H1 (cell line): ENCODE measurements at regions not wholly inside any gene's neighbourhood (a gene's known extent, or its start where the extent isn't known, plus 50 kb on each side); places are given as distances from the start of the nearest gene placed in this dataset.
A peak's percentile ranks its signal among the peaks of the same experiment; 100 is the strongest.

Experiments
- CTCF ChIA-PET: fragments of 300-600 bp; sonication (Branson Sonifier 250); formaldehyde crosslinking; loops from one replicate; lab custom pipeline; 2021; ENCODE audit not compliant: partially characterized antibody; lab: Charles Lee
- POLR2A ChIA-PET: fragments of 300-600 bp; sonication (Branson Sonifier 250); formaldehyde crosslinking; loops from one replicate; lab custom pipeline; 2021; ENCODE audit warnings: inconsistent platforms; ENCODE audit not compliant: partially characterized antibody; lab: Charles Lee
- DNase-seq, 2 experiments: peaks; one replicate each; pipeline versions ENCODE4 v3.0.0 to v3.0.0-alpha.2; 2010 to 2022; ENCODE audit warnings: low spot score in 2 of 2, low read depth in 1 of 2, mixed read lengths in 1 of 2
- FAIRE-seq: peaks from 2 replicates; lab custom pipeline; 2011; peaks lifted over from hg19 to GRCh38; lab: Jason Lieb, UNC
- H2AFZ ChIP-seq: 2 replicates; pipeline ENCODE4 v1.8.1; 2012; ENCODE audit warnings: low read length, inconsistent platforms
- H2AK5ac ChIP-seq: 2 replicates; pipeline ENCODE4 v1.6.1; 2013; ENCODE audit warnings: low read depth, low read length
- H2BK120ac ChIP-seq: replicated peaks from 2 replicates; pipeline ENCODE3; 2013; ENCODE audit warnings: low read depth, low read length, inconsistent platforms
- H2BK12ac ChIP-seq: 2 replicates; pipeline ENCODE4 v1.6.1; 2013; ENCODE audit warnings: low read depth, low read length
- H2BK15ac ChIP-seq: 2 replicates; pipeline ENCODE4 v1.6.1; 2013; ENCODE audit warnings: low read length
- H2BK20ac ChIP-seq: 2 replicates; pipeline ENCODE4 v1.6.1; 2013; ENCODE audit warnings: low read length
- H2BK5ac ChIP-seq: 2 replicates; pipeline ENCODE4 v1.6.1; 2013; ENCODE audit warnings: low read depth, low read length
- H3K14ac ChIP-seq: 2 replicates; pipeline ENCODE4 v1.6.1; 2013; ENCODE audit warnings: inconsistent platforms; ENCODE audit not compliant: insufficient read length
- H3K18ac ChIP-seq: 2 replicates; pipeline ENCODE4 v1.6.1; 2013; ENCODE audit warnings: low read length; ENCODE audit errors: extremely low read depth
- H3K23ac ChIP-seq: 2 replicates; pipeline ENCODE4 v1.6.1; 2013; ENCODE audit warnings: inconsistent platforms; ENCODE audit not compliant: insufficient read length
- H3K23me2 ChIP-seq: 2 replicates; pipeline ENCODE4 v1.6.1; 2013; ENCODE audit warnings: low read depth, low read length
- H3K27ac ChIP-seq: 2 replicates; pipeline ENCODE4 v1.6.1; 2011; ENCODE audit warnings: low read depth, low read length, inconsistent platforms
- H3K27me3 ChIP-seq, 4 experiments: replicated peaks in 1 of 4; 1 replicate in 1 of 4; 2 replicates in 3 of 4; pipeline versions ENCODE4 v1.6.1 to v1.8.1; 2011 to 2013; ENCODE audit warnings: low read length in 3 of 4, mild to moderate bottlenecking in 3 of 4, inconsistent platforms in 2 of 4, mixed read lengths in 2 of 4, moderate library complexity in 1 of 4; ENCODE audit not compliant: control insufficient read depth in 3 of 4, insufficient read depth in 3 of 4; ENCODE audit errors: extremely low read depth in 1 of 4
- H3K36me3 ChIP-seq, 4 experiments: 2 replicates each; pipeline versions ENCODE4 v1.6.1 to v1.8.1; 2011 to 2013; ENCODE audit warnings: mild to moderate bottlenecking in 4 of 4, low read length in 3 of 4, moderate library complexity in 2 of 4, control low read depth in 1 of 4, inconsistent platforms in 1 of 4; ENCODE audit not compliant: insufficient read depth in 4 of 4, control insufficient read depth in 2 of 4
- H3K4ac ChIP-seq: replicated peaks from 2 replicates; pipeline ENCODE3; 2013; ENCODE audit warnings: low read length, low read depth, mixed read lengths, inconsistent platforms; ENCODE audit not compliant: insufficient read length
- H3K4me1 ChIP-seq, 4 experiments: replicated peaks in 1 of 4; 1 replicate in 1 of 4; 2 replicates in 3 of 4; pipeline versions ENCODE4 v1.6.1 to v1.8.1; 2011 to 2013; ENCODE audit warnings: low read length in 3 of 4, inconsistent platforms in 2 of 4, mixed read lengths in 1 of 4; ENCODE audit not compliant: insufficient read depth in 4 of 4, control insufficient read depth in 3 of 4
- H3K4me2 ChIP-seq, 2 experiments: 2 replicates each; pipeline versions ENCODE4 v1.6.1 to v1.8.1; 2011 to 2013; ENCODE audit warnings: low read depth in 2 of 2, low read length in 2 of 2, control low read depth in 1 of 2, inconsistent platforms in 1 of 2, mild to moderate bottlenecking in 1 of 2; ENCODE audit not compliant: insufficient read depth in 1 of 2
- H3K4me3 ChIP-seq, 4 experiments: fragments of 200-600, 300-600 bp in 1 of 4; sonication (generic), shearing (Covaris generic), sonication (Bioruptor Twin) in 1 of 4; 2 replicates each; pipeline versions ENCODE4 v1.5.1 to v1.8.1; 2011 to 2016; ENCODE audit warnings: low read length in 4 of 4, low read depth in 3 of 4, control low read depth in 2 of 4, inconsistent platforms in 2 of 4, mild to moderate bottlenecking in 2 of 4, mixed read lengths in 1 of 4, moderate library complexity in 1 of 4; ENCODE audit not compliant: insufficient read depth in 2 of 4; ENCODE audit errors: extremely low read depth in 1 of 4
- H3K56ac ChIP-seq: replicated peaks from 2 replicates; pipeline ENCODE3; 2013; ENCODE audit warnings: low read depth, mild to moderate bottlenecking, mixed read lengths, low read length, inconsistent platforms; ENCODE audit not compliant: insufficient read length
- H3K79me1 ChIP-seq: 2 replicates; pipeline ENCODE4 v1.6.1; 2013; ENCODE audit warnings: low read depth, low read length, control low read depth
- H3K79me2 ChIP-seq, 2 experiments: 2 replicates each; pipeline versions ENCODE4 v1.6.1 to v1.8.1; 2012 to 2013; ENCODE audit warnings: low read length in 2 of 2, mild to moderate bottlenecking in 2 of 2, inconsistent platforms in 1 of 2; ENCODE audit not compliant: insufficient read depth in 2 of 2, control insufficient read depth in 1 of 2
- H3K9ac ChIP-seq, 4 experiments: replicated peaks in 1 of 4; 1 replicate in 1 of 4; 2 replicates in 3 of 4; pipeline versions ENCODE4 v1.6.1 to v1.8.1; 2011 to 2013; ENCODE audit warnings: low read depth in 3 of 4, low read length in 3 of 4, control low read depth in 2 of 4, mild to moderate bottlenecking in 2 of 4, moderate library complexity in 2 of 4, inconsistent platforms in 1 of 4; ENCODE audit errors: extremely low read depth in 1 of 4
- H3K9me3 ChIP-seq, 2 experiments: 2 replicates each; pipeline versions ENCODE4 v1.6.1 to v1.8.1; 2012 to 2013; ENCODE audit warnings: mild to moderate bottlenecking in 2 of 2, moderate library complexity in 2 of 2, control low read depth in 1 of 2, inconsistent platforms in 1 of 2, low read depth in 1 of 2, low read length in 1 of 2, mixed read lengths in 1 of 2; ENCODE audit not compliant: insufficient read depth in 2 of 2
- H4K20me1 ChIP-seq, 2 experiments: replicated peaks in 1 of 2; 2 replicates each; pipeline versions ENCODE3 to v1.8.1; 2011 to 2013; ENCODE audit warnings: inconsistent platforms in 2 of 2, low read length in 2 of 2, mild to moderate bottlenecking in 1 of 2; ENCODE audit not compliant: insufficient read depth in 2 of 2, control insufficient read depth in 1 of 2
- H4K5ac ChIP-seq: 2 replicates; pipeline ENCODE4 v1.6.1; 2013; ENCODE audit warnings: low read length, low read depth, mixed read lengths, inconsistent platforms; ENCODE audit not compliant: insufficient read length
- H4K8ac ChIP-seq: 2 replicates; pipeline ENCODE4 v1.8.0; 2013; ENCODE audit warnings: mild to moderate bottlenecking, moderate library complexity, low read length, inconsistent platforms; ENCODE audit not compliant: insufficient read depth; ENCODE audit errors: extremely low read depth
- H4K91ac ChIP-seq: replicated peaks from 2 replicates; pipeline ENCODE3; 2013; ENCODE audit warnings: low read length, mixed read lengths, inconsistent platforms; ENCODE audit not compliant: insufficient read length
- JUND ChIP-seq: IDR thresholded peaks from 2 replicates; pipeline ENCODE4 v1.6.1; 2011; ENCODE audit warnings: mild to moderate bottlenecking, improper control_type of control experiment, low read length
- TAF1 ChIP-seq: IDR thresholded peaks from 2 replicates; pipeline ENCODE4 v1.6.1; 2011; ENCODE audit warnings: mild to moderate bottlenecking, low read depth, low read length
- TCF12 ChIP-seq: IDR thresholded peaks from 2 replicates; pipeline ENCODE4 v1.6.1; 2011; ENCODE audit warnings: low read depth, mild to moderate bottlenecking, low read length
- WGBS, 2 experiments: shearing (Covaris generic) in 1 of 2; methylation state at CpG; one replicate each; pipeline versions ENCODE4 v1.1.6 to v1.1.7; 2013 to 2015; ENCODE audit warnings: low lambda C conversion rate in 2 of 2, mixed read lengths in 2 of 2, inconsistent platforms in 1 of 2, low coverage in 1 of 2, missing lambda C conversion rate in 1 of 2; ENCODE audit not compliant: insufficient replicate concordance in 2 of 2, insufficient coverage in 1 of 2, insufficient read length in 1 of 2; ENCODE audit errors: extremely low coverage in 1 of 2, missing lambda C conversion rate in 1 of 2; 5-methylcytosine and 5-hydroxymethylcytosine counted together

- Histone ChIP-seq H3K23ac (no peak overlapping the region), H3K14ac (no peak overlapping the region), H2BK15ac (no peak overlapping the region), H4K20me1 (peaks cover 0 to 3% of the 10 kb centered on the region in 2 experiments), H3K79me1 (no peaks in the 10 kb centered on the region), H2AFZ (no peak overlapping the region), H3K18ac (peak overlapping the region; percentile 24; the same call in 1 of the 2 replicates), H2BK120ac (no peak overlapping the region), H3K27me3 (no peaks in the 10 kb centered on the region), H3K9me3 (no peaks in the 10 kb centered on the region), H2BK5ac (no peak overlapping the region), H3K4me1 (no peaks in the 10 kb centered on the region), H4K8ac (no peak overlapping the region), H3K23me2 (no peaks in the 10 kb centered on the region), H3K79me2 (no peaks in the 10 kb centered on the region), H3K56ac (no peak overlapping the region), H2BK12ac (peak overlapping the region; percentile 60; the same call in 1 of the 2 replicates), H3K4me3 (no peak overlapping the region), H3K4me2 (no peak overlapping the region), H3K27ac (no peak overlapping the region), H4K5ac (no peak overlapping the region), H2AK5ac (peak overlapping the region; percentile 86; the same call in 1 of the 2 replicates), H3K4ac (no peak overlapping the region), H3K36me3 (no peaks in the 10 kb centered on the region), H4K91ac (no peak overlapping the region), H2BK20ac (no peak overlapping the region), H3K9ac (no peak overlapping the region)
- WGBS, 2 experiments: 86% methylated on average over 5 of the region's 5 CpGs; no CpG with 5 or more reads in 1 of the 2 experiments
- DNase-seq (peak in 1 of 2 experiments; percentile 23), FAIRE-seq (no peak)
- ChIA-PET CTCF (no interaction called here), POLR2A (no interaction called here)
- TF ChIP-seq JUND: no peak
- TF ChIP-seq TCF12: no peak
- TF ChIP-seq TAF1: no peak
Observed at GRCh38 chr22:49205483-49205800, 622.2 kb downstream of the BRD1 start.
